HK-2 (cell line): ENCODE measurements at regions not wholly inside any gene's neighbourhood (a gene's known extent, or its start where the extent isn't known, plus 50 kb on each side); places are given as distances from the start of the nearest gene placed in this dataset.

Experiments used
- DNase-seq: peaks from one replicate; pipeline ENCODE4 v3.0.0-alpha.2; 2018; ENCODE audit not compliant: unreplicated experiment

DNA sequence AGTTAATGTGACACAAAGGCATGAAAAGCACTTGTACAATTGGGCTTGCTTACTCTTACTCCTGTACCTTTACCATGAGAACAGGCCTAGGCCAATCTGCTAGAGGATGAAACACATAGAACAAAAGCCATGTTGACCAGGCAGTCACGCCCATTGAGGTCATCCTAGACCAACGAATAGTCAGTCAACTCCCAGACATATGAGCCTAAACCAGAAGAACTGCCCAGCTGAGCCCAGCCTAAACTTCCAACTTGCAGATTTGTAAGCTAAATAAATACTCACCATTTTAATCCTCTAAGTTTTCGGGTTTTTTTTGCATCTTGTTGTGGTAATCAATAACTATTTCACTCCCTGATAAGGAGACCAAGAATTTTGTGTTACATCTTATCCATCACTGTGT is 164.8 kb upstream of the ADRA1B start:
- DNase-seq: no peak

DNA sequence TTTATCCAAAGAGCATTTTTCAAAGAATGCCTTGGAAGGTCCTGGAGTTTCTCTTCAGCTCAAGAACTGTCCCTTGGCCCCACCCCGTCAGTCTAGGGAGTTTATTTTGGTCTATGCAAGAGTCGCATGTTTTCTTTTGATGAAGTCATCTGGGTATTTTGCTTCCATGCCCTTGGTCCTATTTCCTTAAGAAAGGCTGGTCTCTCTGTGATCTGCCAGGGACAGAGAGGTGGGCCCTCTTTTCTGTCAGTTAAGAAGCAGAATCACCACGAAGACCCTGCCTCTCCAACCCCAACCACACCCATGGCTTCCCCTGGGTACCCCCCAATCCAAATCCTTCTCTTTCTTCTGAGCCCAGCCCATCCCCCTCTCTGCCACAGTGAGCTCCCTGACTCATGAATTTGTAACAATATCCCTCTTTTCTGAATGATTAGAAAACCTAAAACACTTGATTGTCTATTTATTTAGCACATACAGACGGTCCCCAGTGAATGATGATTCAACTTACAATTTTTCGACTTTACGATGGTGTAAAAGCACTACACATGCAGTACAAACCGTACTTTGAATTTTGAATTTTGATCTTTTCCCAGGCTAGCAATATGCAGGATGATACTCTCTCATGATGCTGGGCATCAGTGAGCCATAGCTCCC is 163.5 kb upstream of the ADRA1B start:
- no peak for DNase-seq

DNA sequence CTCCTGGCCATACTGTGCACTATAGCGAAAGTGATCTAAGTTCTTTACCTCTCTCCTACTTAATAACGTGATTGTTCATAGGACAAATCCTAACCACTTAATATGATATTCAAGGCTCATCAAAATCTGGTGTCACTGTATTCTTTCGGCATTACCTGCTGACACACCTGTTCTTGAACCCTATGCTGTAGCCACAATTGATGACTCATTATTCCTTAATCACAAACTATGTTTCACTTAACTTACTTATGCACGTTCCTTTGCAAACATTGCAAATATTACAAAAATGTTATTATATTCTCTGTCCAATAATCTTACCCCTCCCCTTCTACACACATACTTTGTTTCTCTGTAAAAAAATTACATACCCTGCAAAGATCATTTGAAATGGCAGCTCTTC is 158.1 kb upstream of the ADRA1B start:
- DNase-seq: no peak

DNA sequence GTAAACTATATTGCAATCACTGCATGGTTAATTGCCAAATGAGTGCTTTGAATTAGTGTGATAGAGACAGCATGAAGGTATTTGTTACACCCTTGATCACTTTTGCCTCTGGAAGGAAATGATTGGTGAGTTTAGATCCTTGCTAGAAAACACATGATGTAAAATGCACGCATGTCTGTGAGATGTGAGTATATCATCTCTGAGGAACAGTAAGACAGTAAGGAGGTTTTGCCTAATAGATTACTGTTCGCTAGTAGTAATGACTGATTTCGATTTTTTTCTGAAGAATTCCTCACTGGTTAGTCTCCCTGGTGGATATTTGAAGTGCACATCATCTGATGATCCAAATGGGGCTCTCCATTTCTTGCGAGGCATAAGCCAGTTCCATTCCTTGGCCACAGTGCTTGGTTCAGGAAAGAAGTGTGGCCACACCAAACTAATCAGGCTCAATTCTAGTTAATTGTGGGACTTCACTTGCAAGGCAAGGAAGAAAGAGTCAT is 156.4 kb upstream of the ADRA1B start:
- DNase-seq: no peak

DNA sequence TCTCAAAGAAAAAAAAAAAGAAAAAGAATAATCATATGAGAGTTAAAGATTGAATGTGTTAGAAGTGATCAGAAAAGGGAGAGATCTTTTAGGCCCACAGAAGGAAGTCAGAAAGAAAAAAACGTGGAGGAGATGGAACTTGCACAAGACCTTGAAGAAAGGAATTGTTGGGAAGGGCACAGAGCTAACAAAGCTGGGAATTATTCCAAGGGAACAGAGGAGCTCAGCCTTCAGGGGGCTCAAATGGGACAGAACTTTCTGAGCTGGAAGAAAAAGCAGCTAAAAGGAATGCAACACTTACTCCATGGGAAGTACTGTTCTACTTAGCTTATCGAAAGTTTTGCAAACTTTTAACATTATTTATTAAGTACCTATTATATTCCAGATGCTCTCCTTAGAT is 153.4 kb upstream of the ADRA1B start:
- DNase-seq: no peak

DNA sequence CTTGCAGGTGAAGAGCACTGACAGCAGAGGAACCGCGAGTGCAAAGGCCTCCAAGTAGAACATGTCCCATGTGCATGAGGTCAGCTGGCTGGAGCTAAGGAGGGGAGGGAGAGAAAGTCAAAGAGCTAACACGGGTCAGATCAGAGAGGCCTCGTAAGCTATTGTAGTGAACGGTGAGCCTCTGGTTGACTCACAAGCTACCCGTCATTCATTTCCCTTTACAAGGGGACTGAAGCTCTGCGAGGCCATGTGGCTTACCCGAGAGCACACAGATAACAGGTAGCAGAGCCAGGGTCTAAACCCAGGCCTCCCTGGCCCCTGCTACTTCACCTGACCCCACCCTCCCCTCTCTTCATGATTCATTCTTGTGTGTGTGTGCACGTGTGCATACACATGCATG is 152.7 kb upstream of the ADRA1B start:
- DNase-seq: no peak

DNA sequence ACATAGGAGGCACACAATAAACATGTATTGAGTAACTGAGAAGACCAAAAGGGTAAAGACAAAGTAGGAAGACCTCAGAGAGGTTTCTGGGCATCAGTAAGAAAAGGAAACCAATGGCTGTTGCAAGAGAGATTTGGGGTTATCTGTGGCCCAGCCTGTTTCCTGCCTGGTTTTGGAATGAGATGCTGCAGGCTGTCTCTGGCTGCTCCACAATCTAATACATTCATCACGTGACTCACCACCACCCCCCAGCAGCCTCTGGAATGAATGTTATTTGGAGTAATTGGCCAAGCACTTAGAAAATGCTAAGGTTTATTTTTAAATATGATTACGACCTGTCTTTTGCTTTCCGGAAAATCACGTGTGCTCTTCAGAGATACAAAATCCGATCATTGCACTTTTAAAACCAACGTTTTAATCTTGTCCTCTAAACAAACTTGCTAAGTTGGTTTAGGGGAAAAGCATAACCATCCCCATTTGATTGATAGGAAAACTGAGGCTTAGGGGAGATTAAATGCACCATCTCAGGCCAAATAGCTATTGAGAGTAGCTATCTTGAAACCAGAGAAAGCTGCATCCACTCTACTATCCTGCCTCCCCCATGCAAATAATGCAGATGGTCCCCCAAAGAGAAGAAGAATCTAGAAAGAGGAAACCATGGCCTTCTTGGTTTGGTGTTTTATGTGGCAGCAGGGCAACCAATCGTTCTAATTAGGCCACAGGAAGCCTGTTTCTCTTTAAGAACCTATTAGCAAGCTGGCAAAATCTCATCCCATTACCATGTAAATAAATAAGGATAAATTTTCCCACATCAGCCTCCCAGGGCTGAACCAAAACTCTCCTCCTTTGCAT is 151.8 kb upstream of the ADRA1B start:
- no peak for DNase-seq

DNA sequence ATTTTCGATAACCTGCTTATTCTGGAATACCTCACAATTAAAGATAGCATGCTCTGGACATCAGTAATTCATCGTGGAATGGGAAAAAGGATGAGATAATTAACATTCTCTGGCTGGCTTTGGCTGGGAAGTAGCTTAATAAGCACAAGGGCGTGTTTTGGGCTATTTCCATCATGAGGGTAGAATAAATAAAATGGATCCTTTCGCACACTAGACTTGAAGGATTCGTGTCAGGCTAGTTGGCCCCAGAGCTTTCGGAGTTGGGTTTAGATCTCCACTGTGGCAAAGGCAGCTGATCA is 151.2 kb upstream of the ADRA1B start:
- DNase-seq: no peak

DNA sequence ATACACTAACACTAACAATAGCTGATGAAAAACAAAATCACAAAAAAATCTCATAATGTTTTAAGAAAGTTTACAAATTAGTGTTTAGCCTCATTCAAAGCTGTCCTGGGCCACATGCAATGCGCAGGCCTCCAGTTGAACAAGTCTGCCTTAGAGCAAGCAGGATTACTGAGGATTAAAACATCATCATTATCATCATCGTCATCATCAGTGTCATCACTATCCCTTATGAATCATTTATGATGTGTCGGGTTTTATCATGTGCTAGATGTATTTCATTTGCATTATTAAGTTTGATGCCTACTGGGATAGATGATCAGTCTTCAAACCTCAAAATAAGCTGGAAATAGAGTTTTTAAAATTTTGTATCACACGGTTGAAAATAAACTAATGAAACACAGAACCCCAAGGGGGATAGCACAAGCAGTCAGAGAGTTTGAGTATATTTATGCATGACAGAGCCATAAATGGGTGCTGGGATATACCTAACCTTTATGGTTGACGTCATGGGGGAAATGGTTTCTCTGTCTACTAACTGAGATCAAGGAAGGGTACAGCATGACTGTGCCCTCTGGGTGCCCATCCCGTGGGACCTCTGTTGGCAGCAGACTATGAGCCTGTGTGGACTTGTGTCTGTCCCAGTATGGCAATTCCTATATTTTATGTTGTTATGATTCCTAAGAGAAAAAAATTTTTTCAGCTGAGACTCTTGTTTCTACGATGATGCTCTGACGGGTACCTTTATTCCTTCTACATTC is 150.3 kb upstream of the ADRA1B start:
- no peak for DNase-seq

DNA sequence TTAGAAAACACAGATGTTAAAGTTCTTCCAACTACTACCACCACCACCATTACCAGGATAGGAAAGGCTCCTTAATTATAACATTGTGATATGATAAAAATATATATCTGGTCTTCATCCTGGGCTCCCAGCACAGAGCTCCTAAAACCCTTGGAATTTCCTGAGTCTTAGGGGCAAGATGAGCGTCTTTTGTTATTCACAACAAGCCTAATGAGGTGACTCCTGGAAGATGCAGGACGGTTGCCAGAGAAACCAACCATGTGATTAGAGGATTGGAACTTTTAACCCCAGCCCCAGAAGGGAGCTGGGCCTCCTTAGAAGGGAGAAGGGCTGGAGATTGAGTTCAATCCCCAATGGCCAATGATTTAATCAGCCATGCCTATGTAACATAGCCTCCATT is 148.0 kb upstream of the ADRA1B start:
- no peak for DNase-seq

DNA sequence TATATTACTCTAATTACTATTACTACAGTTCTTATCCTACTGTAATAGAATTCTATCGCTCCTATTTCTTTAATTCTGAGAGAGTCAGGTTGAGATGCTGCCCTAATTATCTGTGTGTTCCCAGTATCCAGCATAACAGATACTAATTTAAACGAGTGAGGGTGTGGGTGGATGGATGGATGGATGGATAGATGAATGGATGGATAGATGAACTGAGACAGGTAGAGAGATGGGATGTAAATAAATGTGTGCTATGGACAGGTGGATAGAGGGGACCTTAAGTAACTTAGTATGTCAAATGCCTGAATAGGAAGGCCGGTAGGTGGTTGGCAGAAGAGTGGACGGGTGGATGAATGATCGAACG is 143.6 kb upstream of the ADRA1B start:
- no peak for DNase-seq

DNA sequence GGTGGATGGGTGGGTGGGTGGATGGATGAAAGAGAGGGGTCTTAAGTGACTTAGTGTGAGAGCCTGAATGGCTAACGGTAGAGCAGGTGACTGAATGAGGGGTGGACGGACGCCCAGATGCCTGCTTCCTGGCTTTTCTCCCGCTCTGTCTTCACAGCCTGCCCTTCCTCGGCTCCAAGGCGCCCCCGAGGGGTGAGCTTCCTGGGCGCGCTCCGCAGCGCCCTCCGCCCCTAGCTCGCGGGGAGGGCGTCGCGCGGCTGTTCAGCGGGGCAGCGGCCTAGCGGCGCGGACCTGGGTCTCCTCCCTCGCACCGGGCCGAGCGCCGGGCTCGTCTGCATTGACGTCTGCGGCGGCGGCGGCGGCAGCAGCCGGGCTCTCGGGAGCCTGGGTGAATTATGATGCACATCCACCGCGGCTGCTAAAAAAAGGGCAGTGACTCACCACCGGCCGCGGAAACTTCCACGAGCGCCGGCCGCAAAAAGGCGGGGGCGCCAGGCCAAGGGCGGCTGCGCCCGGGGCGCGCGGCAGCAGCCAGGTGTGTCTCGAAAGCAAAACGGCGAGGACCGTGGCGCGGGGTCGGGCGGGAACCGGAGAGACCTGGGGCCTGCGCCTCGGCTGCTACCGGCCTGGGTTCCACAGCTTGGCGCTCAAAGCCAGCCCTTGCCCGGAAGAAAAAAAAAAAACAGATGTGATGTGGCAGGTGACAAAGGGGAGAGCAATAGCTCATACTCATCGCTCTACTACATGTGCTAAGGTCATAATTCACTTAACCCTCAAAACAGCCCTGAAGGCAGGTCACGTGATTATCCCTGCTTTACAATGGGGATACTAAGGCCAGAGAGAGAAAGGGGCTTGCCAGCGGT is 143.0 kb upstream of the ADRA1B start:
- DNase-seq: peak; percentile 68

DNA sequence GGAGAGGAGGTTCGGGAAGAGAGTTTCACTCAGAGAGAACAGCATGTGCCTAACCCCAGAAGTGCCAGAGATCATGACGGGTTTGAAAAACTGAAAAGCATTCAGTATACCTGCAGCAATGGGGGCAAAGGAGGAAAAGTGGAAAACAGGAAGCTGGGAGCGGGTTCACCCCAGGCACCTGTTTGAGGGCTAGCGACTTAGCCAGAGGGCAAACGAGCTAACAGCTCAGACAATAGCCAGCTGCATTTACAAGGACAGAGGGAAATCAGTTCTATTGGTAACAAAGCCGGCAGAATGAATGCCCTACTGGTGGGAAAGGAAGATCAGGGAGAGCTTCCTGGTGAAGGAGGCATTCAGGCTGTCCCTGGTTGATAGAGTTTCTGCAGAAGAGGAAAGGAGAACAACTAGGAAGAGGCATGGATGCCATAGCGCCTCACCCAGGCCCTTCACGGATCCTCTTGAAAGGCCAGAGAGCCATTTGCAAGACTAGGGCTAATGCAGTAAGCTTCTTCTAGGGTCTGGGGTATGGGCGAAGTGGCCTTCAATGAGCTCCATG is 141.7 kb upstream of the ADRA1B start:
- no peak for DNase-seq

DNA sequence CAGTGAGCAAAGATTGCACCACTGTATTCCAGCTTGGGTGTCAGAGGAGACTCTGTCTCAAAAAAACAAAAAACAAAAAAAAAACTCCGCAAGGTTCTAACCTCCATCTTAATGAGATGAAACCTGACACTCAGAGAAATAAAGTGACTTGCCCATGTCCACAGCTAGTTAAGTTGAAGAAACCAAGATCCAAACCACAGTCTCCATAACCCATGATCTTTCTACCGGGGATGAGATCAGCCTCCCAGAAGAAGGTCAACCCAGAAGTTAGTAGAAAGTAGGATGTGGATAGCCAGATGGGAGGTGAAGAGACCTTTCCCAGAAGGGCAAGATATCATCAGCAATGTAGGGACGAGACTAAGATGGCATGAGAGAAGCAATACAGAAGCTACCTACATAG is 140.4 kb upstream of the ADRA1B start:
- DNase-seq: no peak

DNA sequence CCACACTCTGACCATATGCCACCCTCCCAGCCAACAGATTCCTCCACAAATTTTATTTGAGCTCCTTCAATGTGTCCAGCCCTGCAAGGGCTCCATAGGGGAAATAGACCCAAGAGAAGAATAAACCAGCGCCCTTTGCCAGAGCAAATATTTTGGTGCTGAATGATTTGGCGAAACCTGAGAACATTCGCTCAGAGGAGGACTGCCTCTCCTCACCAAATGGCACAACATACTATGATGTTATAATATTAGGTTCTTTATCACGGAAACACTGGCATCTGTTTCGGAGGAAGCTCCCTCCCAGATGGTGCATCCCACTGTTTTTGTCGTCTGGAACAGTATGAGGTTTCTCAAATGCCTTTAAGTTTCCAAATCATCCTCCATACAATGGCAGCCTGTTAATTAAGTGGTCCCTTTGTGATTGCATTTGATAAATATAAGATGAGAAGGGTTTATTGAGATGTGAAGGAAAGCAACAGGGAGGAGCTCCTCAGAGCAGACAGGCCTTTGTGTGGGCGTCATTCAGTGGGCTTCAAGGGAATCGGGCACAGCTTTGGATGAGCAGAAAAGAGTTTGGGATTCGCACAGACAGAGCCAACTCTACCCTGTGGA is 139.1 kb upstream of the ADRA1B start:
- DNase-seq: no peak

DNA sequence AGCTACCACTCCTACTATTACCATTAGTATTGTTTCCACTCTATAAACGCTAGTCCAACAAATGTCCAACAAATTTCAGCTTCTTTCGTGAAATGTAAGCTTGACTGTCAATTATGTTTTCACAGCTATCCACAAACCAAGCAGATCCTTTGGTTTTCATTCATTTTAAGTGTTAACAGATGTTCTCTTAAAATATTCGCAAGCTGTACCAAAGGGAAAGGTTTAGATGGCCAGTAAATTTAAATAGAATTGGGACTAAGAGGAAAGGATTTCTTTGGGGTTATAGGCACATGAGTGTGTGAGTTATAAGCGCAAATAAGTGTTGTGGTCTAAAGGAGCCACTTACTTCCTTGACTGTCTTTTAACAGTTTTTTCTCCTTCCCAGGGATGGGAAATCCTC is 136.8 kb upstream of the ADRA1B start:
- DNase-seq: no peak

DNA sequence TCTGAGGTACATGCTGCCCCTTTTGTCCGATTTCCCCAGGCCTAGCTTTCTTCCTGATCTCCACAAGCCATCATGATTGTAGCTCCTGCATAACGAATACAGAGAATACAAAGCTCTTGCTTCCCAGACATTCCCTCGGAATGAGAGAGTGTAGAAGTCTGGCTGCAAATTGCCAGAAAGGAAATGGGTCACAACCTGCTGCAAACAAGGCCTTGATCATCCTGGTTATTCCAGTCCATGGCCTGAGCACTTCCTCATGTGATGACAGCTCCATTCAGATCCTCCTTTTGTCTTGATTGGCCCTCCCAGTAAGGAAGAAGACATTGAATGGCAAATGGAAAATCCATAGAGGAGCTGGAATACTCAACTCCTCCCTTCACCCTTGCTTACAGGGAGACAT is 136.0 kb upstream of the ADRA1B start:
- no peak for DNase-seq

DNA sequence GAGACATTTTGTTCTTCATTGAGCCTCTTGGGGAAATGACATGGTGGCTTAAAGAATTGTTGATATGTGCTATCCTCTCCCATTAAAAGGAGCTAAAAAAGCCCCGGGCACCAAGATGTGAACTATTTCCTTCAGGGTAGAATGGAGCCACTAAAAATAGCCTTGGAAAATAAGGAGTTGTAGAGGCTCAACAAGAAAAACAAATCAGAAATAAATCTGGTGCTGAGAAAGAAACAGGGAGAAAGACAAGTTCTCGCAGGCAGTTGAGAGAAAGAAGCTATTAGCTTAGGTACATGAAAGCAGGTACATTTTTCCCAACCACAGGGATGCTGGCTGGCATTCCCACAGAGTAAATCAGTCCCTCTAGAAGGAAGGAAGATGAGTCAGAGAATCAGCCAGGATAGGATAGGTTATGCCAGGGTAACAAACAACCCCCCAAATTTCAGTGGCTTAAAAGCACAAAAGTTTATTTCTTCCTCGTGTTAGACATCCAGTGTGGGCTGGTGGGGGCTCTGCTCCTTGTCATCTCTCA is 134.6 kb upstream of the ADRA1B start:
- DNase-seq: no peak

DNA sequence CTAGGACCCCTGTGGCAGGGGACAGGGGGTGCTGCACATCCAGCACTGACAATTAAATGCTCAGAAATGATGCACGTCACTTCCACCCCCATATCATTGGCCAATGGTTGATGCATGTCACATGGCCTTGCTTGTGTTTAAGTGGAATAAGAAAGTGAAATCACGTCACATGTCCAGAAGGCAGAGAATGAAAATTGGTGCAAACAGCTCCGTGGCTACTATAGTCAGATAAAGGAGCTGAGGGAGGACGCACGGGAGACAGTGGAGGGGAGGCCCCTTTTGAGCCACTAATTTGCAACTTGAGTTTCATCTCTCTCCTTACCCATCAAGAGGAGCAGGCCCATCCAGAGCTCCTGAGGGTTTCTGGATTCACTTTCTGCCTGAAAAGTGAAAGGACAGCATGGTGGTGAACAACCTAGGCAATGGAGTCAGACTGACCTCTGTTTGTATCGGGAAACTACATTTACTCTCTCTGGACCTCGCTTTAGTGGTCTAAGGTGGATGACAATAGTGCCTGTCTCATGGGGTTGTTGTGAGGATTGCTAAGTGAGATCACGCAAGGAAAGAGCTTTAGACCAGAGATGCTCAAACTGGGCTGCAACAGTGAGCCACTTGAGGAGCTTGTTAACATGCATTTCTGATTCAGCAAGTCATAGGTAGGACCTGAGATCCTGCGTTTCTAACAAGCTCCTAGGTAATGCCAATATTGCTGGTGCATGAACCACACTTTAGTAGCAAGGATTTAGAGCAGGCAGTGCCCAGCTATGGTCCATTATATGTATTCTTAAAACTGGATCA is 133.9 kb upstream of the ADRA1B start:
- no peak for DNase-seq

DNA sequence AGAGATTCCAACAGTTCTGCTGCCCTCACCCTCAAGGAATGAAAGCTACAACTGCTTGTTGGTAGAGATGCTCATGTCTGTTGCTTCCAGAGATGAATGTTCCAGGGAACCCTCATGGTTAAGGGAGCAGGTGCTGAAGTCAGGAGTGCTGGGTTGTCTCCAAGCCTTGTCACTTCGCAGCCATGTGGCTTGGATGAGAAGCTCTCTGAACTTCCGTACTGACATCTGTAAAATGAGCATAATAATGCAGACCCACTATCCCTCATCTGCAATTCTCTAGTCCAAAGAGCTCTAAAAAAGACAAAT is 133.3 kb upstream of the ADRA1B start:
- DNase-seq: no peak
